HCT116 (cell line): ENCODE measurements at regions not wholly inside any gene's neighbourhood (a gene's known extent, or its start where the extent isn't known, plus 50 kb on each side); places are given as distances from the start of the nearest gene placed in this dataset.

ENCODE experiments used
- ELF1 ChIP-seq: IDR thresholded peaks from 2 replicates; pipeline ENCODE4 v1.6.1; 2012; ENCODE audit warnings: low read depth, borderline replicate concordance
- EZH2 ChIP-seq: fragments of 200-600 bp; sonication (generic); IDR thresholded peaks from 2 replicates; pipeline ENCODE4 v1.6.1; 2017; ENCODE audit warnings: antibody characterized with exemption, mixed run types
- EZH2phosphoT487 ChIP-seq: fragments of 200-600 bp; IDR thresholded peaks from 2 replicates; pipeline ENCODE4 v1.6.1; 2018; ENCODE audit warnings: antibody characterized with exemption, borderline replicate concordance
- JUND ChIP-seq: IDR thresholded peaks from 2 replicates; pipeline ENCODE4 v1.6.1; 2012
- POLR2A ChIP-seq: IDR thresholded peaks from 2 replicates; pipeline ENCODE4 v1.7.0; 2011; ENCODE audit warnings: borderline replicate concordance; ENCODE audit not compliant: insufficient read depth, insufficient read length; ENCODE audit errors: extremely low read depth
- RAD21 ChIP-seq: IDR thresholded peaks from 2 replicates; pipeline ENCODE4 v1.6.1; 2012; ENCODE audit warnings: low read depth, mild to moderate bottlenecking
- SIN3A ChIP-seq: IDR thresholded peaks from 2 replicates; pipeline ENCODE4 v1.6.1; 2012; ENCODE audit warnings: low read depth
- SP1 ChIP-seq: IDR thresholded peaks from 2 replicates; pipeline ENCODE4 v1.6.1; 2012; ENCODE audit warnings: low read depth
- TCF7L2 ChIP-seq: IDR thresholded peaks from 2 replicates; pipeline ENCODE4 v1.7.0; 2011; ENCODE audit warnings: borderline replicate concordance, inconsistent platforms; ENCODE audit not compliant: insufficient read depth, insufficient read length; ENCODE audit errors: extremely low read depth
- YY1 ChIP-seq: IDR thresholded peaks from 2 replicates; pipeline ENCODE4 v1.6.1; 2011; ENCODE audit warnings: low read length, low read depth, moderate library complexity, mild to moderate bottlenecking; ENCODE audit not compliant: insufficient replicate concordance; ENCODE audit errors: extremely low read depth
- TF ChIP-seq, protein P1 (sequence below): IDR thresholded peaks from 2 replicates; pipeline ENCODE4 v1.6.1; 2012
- TF ChIP-seq, protein P2 (sequence below), 3 experiments: fragments of 200-600 bp in 1 of 3; sonication (generic) in 1 of 3; IDR thresholded peaks in 2 of 3; conservative IDR thresholded peaks in 1 of 3; 2 replicates each; pipeline ENCODE4 v1.5.1; 2012 to 2017; ENCODE audit warnings: low read depth in 2 of 3, low read length in 2 of 3, antibody characterized with exemption in 1 of 3, borderline replicate concordance in 1 of 3, control low read depth in 1 of 3, mild to moderate bottlenecking in 1 of 3, mixed read lengths in 1 of 3, mixed run types in 1 of 3, moderate library complexity in 1 of 3; ENCODE audit not compliant: insufficient read depth in 1 of 3

DNA sequence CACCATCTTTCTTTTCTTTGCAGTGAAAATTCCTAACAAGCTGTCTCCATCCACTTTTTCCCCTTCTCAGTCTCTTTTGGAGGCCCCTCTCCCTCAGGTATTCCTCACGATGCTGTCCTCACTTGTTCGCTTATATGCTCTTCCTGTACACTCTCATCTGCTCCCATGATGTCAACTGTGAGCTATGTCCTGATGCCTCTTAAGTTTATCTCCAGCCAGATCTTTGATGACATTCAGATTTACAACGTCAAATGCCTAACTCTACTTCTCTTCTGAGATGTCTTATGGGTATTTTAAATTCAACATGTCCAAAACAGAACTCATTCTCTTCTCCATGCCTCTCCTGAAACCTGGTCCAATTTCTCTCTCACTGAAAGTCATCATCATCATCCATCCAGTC, 55.1 kb upstream of the SERTAD2 start:
- TF ChIP-seq EZH2 (no peak), JUND (no peak), ELF1 (no peak), YY1 (no peak), TCF7L2 (no peak), SIN3A (no peak), EZH2phosphoT487 (no peak), SP1 (no peak), RAD21 (no peak), POLR2A (no peak)
- TF ChIP-seq, protein P1, sequence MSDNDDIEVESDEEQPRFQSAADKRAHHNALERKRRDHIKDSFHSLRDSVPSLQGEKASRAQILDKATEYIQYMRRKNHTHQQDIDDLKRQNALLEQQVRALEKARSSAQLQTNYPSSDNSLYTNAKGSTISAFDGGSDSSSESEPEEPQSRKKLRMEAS: no peak
- TF ChIP-seq, protein P2, sequence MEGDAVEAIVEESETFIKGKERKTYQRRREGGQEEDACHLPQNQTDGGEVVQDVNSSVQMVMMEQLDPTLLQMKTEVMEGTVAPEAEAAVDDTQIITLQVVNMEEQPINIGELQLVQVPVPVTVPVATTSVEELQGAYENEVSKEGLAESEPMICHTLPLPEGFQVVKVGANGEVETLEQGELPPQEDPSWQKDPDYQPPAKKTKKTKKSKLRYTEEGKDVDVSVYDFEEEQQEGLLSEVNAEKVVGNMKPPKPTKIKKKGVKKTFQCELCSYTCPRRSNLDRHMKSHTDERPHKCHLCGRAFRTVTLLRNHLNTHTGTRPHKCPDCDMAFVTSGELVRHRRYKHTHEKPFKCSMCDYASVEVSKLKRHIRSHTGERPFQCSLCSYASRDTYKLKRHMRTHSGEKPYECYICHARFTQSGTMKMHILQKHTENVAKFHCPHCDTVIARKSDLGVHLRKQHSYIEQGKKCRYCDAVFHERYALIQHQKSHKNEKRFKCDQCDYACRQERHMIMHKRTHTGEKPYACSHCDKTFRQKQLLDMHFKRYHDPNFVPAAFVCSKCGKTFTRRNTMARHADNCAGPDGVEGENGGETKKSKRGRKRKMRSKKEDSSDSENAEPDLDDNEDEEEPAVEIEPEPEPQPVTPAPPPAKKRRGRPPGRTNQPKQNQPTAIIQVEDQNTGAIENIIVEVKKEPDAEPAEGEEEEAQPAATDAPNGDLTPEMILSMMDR (IDR thresholded peaks at IDR 0.05 in 2 of 3, conservative IDR thresholded peaks at IDR 0.05 in 1 of 3; ENCODE audit: borderline replicate concordance in 1 of 3, insufficient read depth in 1 of 3, low read depth in 2 of 3, low read length in 2 of 3): no peak
